Uterus (tissue), 2 donors: ENCODE measurements at regions not wholly inside any gene's neighbourhood (a gene's known extent, or its start where the extent isn't known, plus 50 kb on each side); places are given as distances from the start of the nearest gene placed in this dataset.

Experiments used
- CTCF ChIP-seq, 4 experiments: fragments of 200-600 bp in 2 of 4; fragments of 450-650 bp in 2 of 4; sonication (generic) in 2 of 4; IDR thresholded peaks; one replicate each; pipeline ENCODE4 v1.5.1; 2016 to 2019; ENCODE audit warnings: antibody characterized with exemption in 4 of 4, mild to moderate bottlenecking in 2 of 4, moderate library complexity in 1 of 4
- POLR2A ChIP-seq, 2 donors: fragments of 450-650 bp; IDR thresholded peaks; one replicate each; pipeline ENCODE4 v1.6.1; 2016; ENCODE audit warnings: antibody characterized with exemption in 2 of 2, mild to moderate bottlenecking in 1 of 2, moderate library complexity in 1 of 2

- no peak for TF ChIP-seq CTCF (IDR thresholded peaks at IDR 0.05)
- TF ChIP-seq POLR2A (IDR thresholded peaks at IDR 0.05) = no peak
Observed at GRCh38 chr9:107632661-107633060, 143.1 kb upstream of the KLF4 start.
